ENCODE measurements at regions not wholly inside any gene's neighbourhood (a gene's known extent, or its start where the extent isn't known, plus 50 kb on each side); places are given as distances from the start of the nearest gene placed in this dataset.

DNA sequence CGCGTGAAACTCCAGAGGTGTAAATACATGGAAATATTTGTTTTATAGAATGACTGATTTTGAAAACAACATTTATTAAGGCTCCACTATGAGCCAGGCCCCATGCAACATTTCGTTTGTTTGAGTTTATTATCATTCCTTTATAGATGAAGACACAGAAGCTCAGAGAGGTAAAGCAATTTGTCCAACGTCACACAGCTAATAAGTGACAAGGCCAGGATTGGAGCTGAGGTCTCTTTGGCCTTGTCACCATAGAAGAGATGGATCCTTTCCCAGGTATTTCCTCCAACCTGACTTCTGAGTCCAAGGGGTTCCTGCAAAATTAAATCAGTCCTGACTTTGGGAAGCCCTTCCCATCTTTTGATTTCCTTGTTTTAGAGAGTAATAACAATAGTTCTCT, 98.0 kb downstream of the SYF2 start:
- TF ChIP-seq, protein P1, sequence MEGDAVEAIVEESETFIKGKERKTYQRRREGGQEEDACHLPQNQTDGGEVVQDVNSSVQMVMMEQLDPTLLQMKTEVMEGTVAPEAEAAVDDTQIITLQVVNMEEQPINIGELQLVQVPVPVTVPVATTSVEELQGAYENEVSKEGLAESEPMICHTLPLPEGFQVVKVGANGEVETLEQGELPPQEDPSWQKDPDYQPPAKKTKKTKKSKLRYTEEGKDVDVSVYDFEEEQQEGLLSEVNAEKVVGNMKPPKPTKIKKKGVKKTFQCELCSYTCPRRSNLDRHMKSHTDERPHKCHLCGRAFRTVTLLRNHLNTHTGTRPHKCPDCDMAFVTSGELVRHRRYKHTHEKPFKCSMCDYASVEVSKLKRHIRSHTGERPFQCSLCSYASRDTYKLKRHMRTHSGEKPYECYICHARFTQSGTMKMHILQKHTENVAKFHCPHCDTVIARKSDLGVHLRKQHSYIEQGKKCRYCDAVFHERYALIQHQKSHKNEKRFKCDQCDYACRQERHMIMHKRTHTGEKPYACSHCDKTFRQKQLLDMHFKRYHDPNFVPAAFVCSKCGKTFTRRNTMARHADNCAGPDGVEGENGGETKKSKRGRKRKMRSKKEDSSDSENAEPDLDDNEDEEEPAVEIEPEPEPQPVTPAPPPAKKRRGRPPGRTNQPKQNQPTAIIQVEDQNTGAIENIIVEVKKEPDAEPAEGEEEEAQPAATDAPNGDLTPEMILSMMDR (IDR thresholded peaks at IDR 0.05; ENCODE audit: low read depth, low read length) = no peak
- TF ChIP-seq POLR2A (IDR thresholded peaks at IDR 0.05; ENCODE audit: extremely low read depth, insufficient read length) = no peak

All from NB4 (cell line).